ENCODE measurements at regions not wholly inside any gene's neighbourhood (a gene's known extent, or its start where the extent isn't known, plus 50 kb on each side); places are given as distances from the start of the nearest gene placed in this dataset.

DNA sequence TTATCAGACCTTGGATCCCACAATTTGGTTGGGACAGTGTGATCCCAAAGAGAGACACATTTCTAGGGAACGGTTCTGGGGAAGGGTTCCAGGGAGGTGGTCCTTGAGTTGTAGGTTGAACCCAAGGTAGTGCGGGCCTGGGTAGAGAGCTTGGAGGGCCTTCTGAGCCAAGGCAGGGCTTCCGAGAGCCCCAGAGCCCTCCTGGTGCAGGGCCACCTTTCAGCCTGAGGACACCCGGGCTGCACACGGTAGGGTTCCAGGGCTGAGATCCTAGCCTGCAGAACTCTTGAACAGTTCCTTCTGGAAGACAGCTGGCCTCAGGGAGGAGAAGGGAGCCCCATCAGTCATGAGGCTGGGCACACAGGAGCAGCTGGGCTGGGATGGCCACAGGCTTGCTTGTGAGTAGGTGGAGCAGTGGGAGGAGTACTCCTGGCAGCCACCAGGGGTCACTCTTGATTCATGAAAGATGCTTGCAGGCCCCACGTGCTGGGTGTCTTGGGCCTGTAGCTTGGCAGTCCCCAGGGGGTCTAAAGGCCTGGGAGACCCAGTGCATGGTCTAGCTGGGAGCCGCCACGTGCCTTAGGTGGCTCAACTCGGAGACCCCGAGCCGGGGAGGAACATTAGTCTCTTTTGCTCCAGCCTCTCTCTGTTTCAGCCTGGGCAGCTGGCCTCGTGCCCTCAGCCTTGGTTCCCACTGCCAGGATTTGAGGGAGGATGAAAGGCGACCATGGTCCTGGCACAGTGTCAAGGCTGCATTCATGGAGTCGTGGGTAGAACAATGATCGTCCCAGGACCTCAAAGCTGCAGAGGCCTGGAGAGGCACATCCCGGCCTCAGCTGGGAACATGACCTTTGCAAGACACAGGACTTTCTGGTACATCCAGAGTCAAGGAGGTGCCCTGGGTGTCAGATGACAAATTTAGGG, 381.6 kb downstream of the TYW1 start:
- Histone ChIP-seq H3K4me3 (ENCODE audit: low read depth, low read length) (no peak overlapping the region), H3K36me3 (no peaks in the 10 kb centered on the region), H3K27ac (no peak overlapping the region), H3K9me3 (ENCODE audit: severe bottlenecking) (no peaks in the 10 kb centered on the region), H3K27me3 (ENCODE audit: insufficient read depth, low read depth, severe bottlenecking) (no peaks in the 10 kb centered on the region)
- peak; percentile 85 for DNase-seq
- TF ChIP-seq CTCF (IDR thresholded peaks at IDR 0.05; ENCODE audit: low read depth, low read length), result peak; percentile 92

- no peak for TF ChIP-seq CTCF (IDR thresholded peaks at IDR 0.05; ENCODE audit: low read depth, low read length)
- Histone ChIP-seq H3K4me3 (ENCODE audit: low read depth, low read length) (no peak overlapping the region), H3K27me3 (ENCODE audit: insufficient read depth, low read depth, severe bottlenecking) (no peaks in the 10 kb centered on the region), H3K27ac (no peak overlapping the region), H3K36me3 (no peaks in the 10 kb centered on the region), H3K9me3 (ENCODE audit: severe bottlenecking) (no peaks in the 10 kb centered on the region)
- DNase-seq, result no peak
Observed at GRCh38 chr7:67380326-67380725, 383.7 kb downstream of the TYW1 start.

GRCh38 chr7:67380858-67381257, 384.2 kb downstream of the TYW1 start:
- no peaks in the 10 kb centered on the region for H3K27me3 ChIP-seq (ENCODE audit: insufficient read depth, low read depth, severe bottlenecking)
- no peaks in the 10 kb centered on the region for H3K36me3 ChIP-seq
- TF ChIP-seq CTCF (IDR thresholded peaks at IDR 0.05; ENCODE audit: low read depth, low read length), result no peak
- no peak overlapping the region for H3K27ac ChIP-seq
- DNase-seq, result no peak
- H3K4me3 ChIP-seq (ENCODE audit: low read depth, low read length), result no peak overlapping the region
- H3K9me3 ChIP-seq (ENCODE audit: severe bottlenecking), result no peaks in the 10 kb centered on the region

GRCh38 chr7:67387851-67388250, 391.2 kb downstream of the TYW1 start:
- Histone ChIP-seq H3K9me3 (ENCODE audit: severe bottlenecking) (no peaks in the 10 kb centered on the region), H3K27ac (no peak overlapping the region), H3K4me3 (ENCODE audit: low read depth, low read length) (no peak overlapping the region), H3K27me3 (ENCODE audit: insufficient read depth, low read depth, severe bottlenecking) (no peaks in the 10 kb centered on the region), H3K36me3 (no peaks in the 10 kb centered on the region)
- no peak for DNase-seq
- TF ChIP-seq CTCF (IDR thresholded peaks at IDR 0.05; ENCODE audit: low read depth, low read length), result no peak

DNA sequence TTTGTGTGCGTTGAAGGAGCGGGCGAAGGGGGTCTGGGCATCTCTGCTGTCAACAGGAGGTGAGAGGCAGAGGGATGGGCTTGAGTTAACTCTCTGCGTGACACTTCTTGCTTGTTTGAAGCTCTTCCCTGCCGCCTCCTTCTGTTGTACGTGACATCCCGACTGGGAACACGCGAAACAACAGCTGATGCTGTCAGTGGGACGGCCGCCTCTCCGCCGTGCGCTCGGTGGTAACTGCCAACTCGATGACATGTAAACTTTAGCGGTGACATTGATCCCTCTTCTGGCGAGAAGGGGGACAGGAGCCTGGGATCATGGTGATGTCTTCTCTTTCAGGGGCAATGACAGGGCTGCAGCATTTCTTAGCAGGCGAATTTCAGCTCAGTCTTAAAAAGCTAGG, 394.5 kb downstream of the TYW1 start:
- no peak for DNase-seq
- Histone ChIP-seq H3K36me3 (no peaks in the 10 kb centered on the region), H3K4me3 (ENCODE audit: low read depth, low read length) (no peak overlapping the region), H3K27me3 (ENCODE audit: insufficient read depth, low read depth, severe bottlenecking) (no peaks in the 10 kb centered on the region), H3K9me3 (ENCODE audit: severe bottlenecking) (no peaks in the 10 kb centered on the region), H3K27ac (no peak overlapping the region)
- TF ChIP-seq CTCF (IDR thresholded peaks at IDR 0.05; ENCODE audit: low read depth, low read length), result no peak
